SK-N-SH (cell line): ENCODE measurements at regions not wholly inside any gene's neighbourhood (a gene's known extent, or its start where the extent isn't known, plus 50 kb on each side); places are given as distances from the start of the nearest gene placed in this dataset.
"Not testable (repeated sequence)": the region's sequence is repeated elsewhere in the genome, so short reads cannot be mapped to it uniquely, and the experiment has no call there.

Experiments
- CTCF ChIP-seq: fragments of 200-600 bp; sonication (generic); IDR thresholded peaks from 2 replicates; pipeline ENCODE4 v1.6.1; 2017; ENCODE audit warnings: antibody characterized with exemption, mild to moderate bottlenecking, moderate library complexity
- EP300 ChIP-seq, 2 experiments: IDR thresholded peaks; 2 replicates each; pipeline versions ENCODE4 v1.4.0 to v1.6.1; 2012; ENCODE audit warnings: borderline replicate concordance in 1 of 2, low read depth in 1 of 2, low read length in 1 of 2
- EZH2phosphoT487 ChIP-seq: fragments of 200-600 bp; sonication (generic); IDR thresholded peaks from 2 replicates; pipeline ENCODE4 v1.6.1; 2017; ENCODE audit warnings: low read depth, mixed run types, mild to moderate bottlenecking, antibody characterized with exemption, moderate library complexity, borderline replicate concordance
- FOXJ3 ChIP-seq: sonication (generic); formaldehyde crosslinking; IDR thresholded peaks from 2 replicates; pipeline ENCODE4 v1.5.1; 2020; ENCODE audit warnings: mild to moderate bottlenecking, missing genetic modification reagents
- GABPA ChIP-seq: IDR thresholded peaks from 2 replicates; pipeline ENCODE4 v1.4.0; 2012; ENCODE audit warnings: low read depth, mild to moderate bottlenecking
- GATA2 ChIP-seq: sonication (generic); formaldehyde crosslinking; IDR thresholded peaks from 2 replicates; pipeline ENCODE4 v1.5.0; 2020; ENCODE audit warnings: mild to moderate bottlenecking, missing genetic modification reagents
- JUND ChIP-seq: IDR thresholded peaks from 2 replicates; pipeline ENCODE4 v1.4.0; 2012
- POLR2AphosphoS5 ChIP-seq: IDR thresholded peaks from 2 replicates; pipeline ENCODE4 v1.6.1; 2012; ENCODE audit warnings: low read depth, low read length
- RFX5 ChIP-seq: IDR thresholded peaks from 2 replicates; pipeline ENCODE4 v1.6.1; 2012; ENCODE audit warnings: mild to moderate bottlenecking, improper control_type of control experiment, low read length
- SIN3A ChIP-seq: IDR thresholded peaks from 2 replicates; pipeline ENCODE4 v1.6.1; 2012; ENCODE audit warnings: low read depth, mild to moderate bottlenecking, low read length, moderate library complexity, borderline replicate concordance
- TEAD4 ChIP-seq: IDR thresholded peaks from 2 replicates; pipeline ENCODE4 v1.4.0; 2012; ENCODE audit warnings: mild to moderate bottlenecking, borderline replicate concordance; ENCODE audit not compliant: insufficient read depth
- TF ChIP-seq, protein P1 (sequence below): IDR thresholded peaks from 2 replicates; pipeline ENCODE4 v1.6.1; 2012; ENCODE audit warnings: mild to moderate bottlenecking, low read depth, low read length, moderate library complexity

DNA sequence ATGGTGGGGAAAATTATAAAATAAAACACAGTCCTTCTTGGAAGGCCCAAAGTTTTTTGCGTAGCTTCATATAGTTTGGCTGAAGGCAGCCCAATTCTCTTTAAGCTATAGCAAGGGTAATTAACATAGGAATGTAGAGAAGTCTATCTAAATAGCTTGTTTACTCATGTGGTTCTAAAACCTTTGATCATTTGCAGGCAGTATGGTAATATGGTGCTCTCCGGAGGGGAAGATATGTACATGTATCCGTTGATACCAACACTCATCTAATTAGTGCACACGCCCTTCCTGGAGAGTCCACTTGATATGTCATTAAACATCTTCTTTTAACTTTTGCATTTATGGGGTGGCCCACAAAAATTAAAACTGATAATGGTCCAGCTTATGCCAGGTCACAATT, 1207.7 kb upstream of the PABPC4L start:
- TF ChIP-seq EP300 (IDR thresholded peaks at IDR 0.05; ENCODE audit: borderline replicate concordance in 1 of 2, low read depth in 1 of 2, low read length in 1 of 2); POLR2AphosphoS5; CTCF; EZH2phosphoT487; JUND; SIN3A; RFX5; GABPA; GATA2 (CRISPR knock-in tag); TEAD4; FOXJ3 (CRISPR knock-in tag): not testable (repeated sequence)
- TF ChIP-seq, protein P1, sequence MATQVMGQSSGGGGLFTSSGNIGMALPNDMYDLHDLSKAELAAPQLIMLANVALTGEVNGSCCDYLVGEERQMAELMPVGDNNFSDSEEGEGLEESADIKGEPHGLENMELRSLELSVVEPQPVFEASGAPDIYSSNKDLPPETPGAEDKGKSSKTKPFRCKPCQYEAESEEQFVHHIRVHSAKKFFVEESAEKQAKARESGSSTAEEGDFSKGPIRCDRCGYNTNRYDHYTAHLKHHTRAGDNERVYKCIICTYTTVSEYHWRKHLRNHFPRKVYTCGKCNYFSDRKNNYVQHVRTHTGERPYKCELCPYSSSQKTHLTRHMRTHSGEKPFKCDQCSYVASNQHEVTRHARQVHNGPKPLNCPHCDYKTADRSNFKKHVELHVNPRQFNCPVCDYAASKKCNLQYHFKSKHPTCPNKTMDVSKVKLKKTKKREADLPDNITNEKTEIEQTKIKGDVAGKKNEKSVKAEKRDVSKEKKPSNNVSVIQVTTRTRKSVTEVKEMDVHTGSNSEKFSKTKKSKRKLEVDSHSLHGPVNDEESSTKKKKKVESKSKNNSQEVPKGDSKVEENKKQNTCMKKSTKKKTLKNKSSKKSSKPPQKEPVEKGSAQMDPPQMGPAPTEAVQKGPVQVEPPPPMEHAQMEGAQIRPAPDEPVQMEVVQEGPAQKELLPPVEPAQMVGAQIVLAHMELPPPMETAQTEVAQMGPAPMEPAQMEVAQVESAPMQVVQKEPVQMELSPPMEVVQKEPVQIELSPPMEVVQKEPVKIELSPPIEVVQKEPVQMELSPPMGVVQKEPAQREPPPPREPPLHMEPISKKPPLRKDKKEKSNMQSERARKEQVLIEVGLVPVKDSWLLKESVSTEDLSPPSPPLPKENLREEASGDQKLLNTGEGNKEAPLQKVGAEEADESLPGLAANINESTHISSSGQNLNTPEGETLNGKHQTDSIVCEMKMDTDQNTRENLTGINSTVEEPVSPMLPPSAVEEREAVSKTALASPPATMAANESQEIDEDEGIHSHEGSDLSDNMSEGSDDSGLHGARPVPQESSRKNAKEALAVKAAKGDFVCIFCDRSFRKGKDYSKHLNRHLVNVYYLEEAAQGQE: not testable (repeated sequence)
